ENCODE measurements at regions not wholly inside any gene's neighbourhood (a gene's known extent, or its start where the extent isn't known, plus 50 kb on each side); places are given as distances from the start of the nearest gene placed in this dataset.
"Not testable (repeated sequence)": the region's sequence is repeated elsewhere in the genome, so short reads cannot be mapped to it uniquely, and the experiment has no call there.

GRCh38 chr4:24368801-24369200 lies 215.6 kb downstream of the DHX15 start:
- peak; percentile 65 for DNase-seq (ENCODE audit: low spot score)

GRCh38 chr4:24364852-24365251 lies 219.5 kb downstream of the DHX15 start:
- DNase-seq (ENCODE audit: low spot score), result no peak

- DNase-seq (ENCODE audit: low spot score), result no peak
These were observed 220.1 kb downstream of the DHX15 start for GRCh38 chr4:24364249-24364648.

- DNase-seq (ENCODE audit: low spot score), result peak; percentile 55
These were observed 220.6 kb downstream of the DHX15 start for GRCh38 chr4:24363751-24364150.

- no peak for DNase-seq (ENCODE audit: low spot score)
These were observed 232.2 kb downstream of the DHX15 start for GRCh38 chr4:24352112-24352511.

GRCh38 chr4:24349168-24349996 lies 235.0 kb downstream of the DHX15 start:
- DNase-seq (ENCODE audit: low spot score), result not testable (repeated sequence)

GRCh38 chr4:24339260-24339659 lies 245.1 kb downstream of the DHX15 start:
- DNase-seq (ENCODE audit: low spot score), result no peak

- DNase-seq (ENCODE audit: low spot score), result no peak
These were observed 246.7 kb downstream of the DHX15 start for GRCh38 chr4:24337451-24338190.

- DNase-seq (ENCODE audit: low spot score), result no peak
These were observed 248.7 kb downstream of the DHX15 start for GRCh38 chr4:24335616-24336015.

GRCh38 chr4:24334906-24335305 lies 249.4 kb downstream of the DHX15 start:
- no peak for DNase-seq (ENCODE audit: low spot score)

- no peak for DNase-seq (ENCODE audit: low spot score)
These were observed 253.8 kb downstream of the DHX15 start for GRCh38 chr4:24330573-24330972.

- DNase-seq (ENCODE audit: low spot score), result no peak
These were observed 254.2 kb downstream of the DHX15 start for GRCh38 chr4:24330172-24330571.

- peak; percentile 75 for DNase-seq (ENCODE audit: low spot score)
These were observed 255.6 kb downstream of the DHX15 start for GRCh38 chr4:24328711-24329110.

GRCh38 chr4:24328310-24328709 lies 256.0 kb downstream of the DHX15 start:
- no peak for DNase-seq (ENCODE audit: low spot score)

- no peak for DNase-seq (ENCODE audit: low spot score)
These were observed 261.4 kb downstream of the DHX15 start for GRCh38 chr4:24322995-24323394.

GRCh38 chr4:24322511-24322910 lies 261.8 kb downstream of the DHX15 start:
- peak; percentile 48 for DNase-seq (ENCODE audit: low spot score)

- peak; percentile 50 for DNase-seq (ENCODE audit: low spot score)
These were observed 262.7 kb downstream of the DHX15 start for GRCh38 chr4:24321616-24322015.

GRCh38 chr4:24321131-24321530 lies 263.2 kb downstream of the DHX15 start:
- DNase-seq (ENCODE audit: low spot score), result peak; percentile 53

- DNase-seq (ENCODE audit: low spot score), result no peak
These were observed 265.0 kb downstream of the DHX15 start for GRCh38 chr4:24319387-24319786.

GRCh38 chr4:24315056-24315455 lies 269.3 kb downstream of the DHX15 start:
- DNase-seq (ENCODE audit: low spot score), result no peak

- DNase-seq (ENCODE audit: low spot score), result no peak
These were observed 272.0 kb downstream of the DHX15 start for GRCh38 chr4:24312261-24312913.

- no peak for DNase-seq (ENCODE audit: low spot score)
These were observed 280.4 kb downstream of the DHX15 start for GRCh38 chr4:24303926-24304325.

GRCh38 chr4:24298911-24299310 lies 285.4 kb downstream of the DHX15 start:
- DNase-seq (ENCODE audit: low spot score), result no peak

All from cerebellar cortex (tissue), 1 donor.